ENCODE measurements at regions not wholly inside any gene's neighbourhood (a gene's known extent, or its start where the extent isn't known, plus 50 kb on each side); places are given as distances from the start of the nearest gene placed in this dataset.

DNA sequence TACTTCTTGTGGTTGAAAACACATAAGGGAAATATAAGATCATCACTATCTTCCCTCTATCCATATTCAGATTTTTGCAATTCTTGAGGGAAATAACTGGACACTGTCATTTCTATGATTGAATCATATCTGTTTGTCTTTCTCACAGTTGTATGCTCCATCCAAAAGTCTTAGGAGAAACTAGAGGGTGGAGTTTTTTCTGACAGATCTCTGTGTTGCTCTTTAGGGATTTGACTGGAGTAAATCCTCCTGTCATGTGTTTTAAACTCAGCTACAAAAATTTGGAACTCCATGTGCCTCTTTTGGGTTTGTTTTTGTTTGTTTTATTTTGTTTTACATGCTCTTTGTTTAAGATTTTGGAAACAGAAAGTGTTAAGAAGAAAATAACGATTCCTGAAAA is 136.5 kb downstream of the SPATA18 start:
- no peak overlapping the region for H3K4me3 ChIP-seq (ENCODE audit: low read length)
- no peaks in the 10 kb centered on the region for H4K20me1 ChIP-seq (ENCODE audit: insufficient read depth)
- H3K9me3 ChIP-seq (ENCODE audit: low read length), result no peaks in the 10 kb centered on the region
- no peaks in the 10 kb centered on the region for H3K9me2 ChIP-seq (ENCODE audit: insufficient read depth, low read length)
- H3F3A ChIP-seq (ENCODE audit: insufficient read depth, low read length, poor library complexity, severe bottlenecking), result no peaks in the 10 kb centered on the region
- no peak overlapping the region for H3K27ac ChIP-seq (ENCODE audit: low read length)
- TF ChIP-seq MXI1 (conservative IDR thresholded peaks at IDR 0.05; ENCODE audit: poor library complexity, severe bottlenecking) (no peak), EZH2 (IDR thresholded peaks at IDR 0.05; ENCODE audit: borderline replicate concordance, insufficient read depth, low read length, poor library complexity, severe bottlenecking) (no peak), POLR2AphosphoS5 (IDR thresholded peaks at IDR 0.05) (no peak), TAF1 (IDR thresholded peaks at IDR 0.05; ENCODE audit: low read depth) (no peak), RAD21 (conservative IDR thresholded peaks at IDR 0.05) (no peak), SMC3 (conservative IDR thresholded peaks at IDR 0.05; ENCODE audit: poor library complexity) (no peak), EP300 (conservative IDR thresholded peaks at IDR 0.05; ENCODE audit: poor library complexity, severe bottlenecking) (no peak)
- TF ChIP-seq, protein P1, sequence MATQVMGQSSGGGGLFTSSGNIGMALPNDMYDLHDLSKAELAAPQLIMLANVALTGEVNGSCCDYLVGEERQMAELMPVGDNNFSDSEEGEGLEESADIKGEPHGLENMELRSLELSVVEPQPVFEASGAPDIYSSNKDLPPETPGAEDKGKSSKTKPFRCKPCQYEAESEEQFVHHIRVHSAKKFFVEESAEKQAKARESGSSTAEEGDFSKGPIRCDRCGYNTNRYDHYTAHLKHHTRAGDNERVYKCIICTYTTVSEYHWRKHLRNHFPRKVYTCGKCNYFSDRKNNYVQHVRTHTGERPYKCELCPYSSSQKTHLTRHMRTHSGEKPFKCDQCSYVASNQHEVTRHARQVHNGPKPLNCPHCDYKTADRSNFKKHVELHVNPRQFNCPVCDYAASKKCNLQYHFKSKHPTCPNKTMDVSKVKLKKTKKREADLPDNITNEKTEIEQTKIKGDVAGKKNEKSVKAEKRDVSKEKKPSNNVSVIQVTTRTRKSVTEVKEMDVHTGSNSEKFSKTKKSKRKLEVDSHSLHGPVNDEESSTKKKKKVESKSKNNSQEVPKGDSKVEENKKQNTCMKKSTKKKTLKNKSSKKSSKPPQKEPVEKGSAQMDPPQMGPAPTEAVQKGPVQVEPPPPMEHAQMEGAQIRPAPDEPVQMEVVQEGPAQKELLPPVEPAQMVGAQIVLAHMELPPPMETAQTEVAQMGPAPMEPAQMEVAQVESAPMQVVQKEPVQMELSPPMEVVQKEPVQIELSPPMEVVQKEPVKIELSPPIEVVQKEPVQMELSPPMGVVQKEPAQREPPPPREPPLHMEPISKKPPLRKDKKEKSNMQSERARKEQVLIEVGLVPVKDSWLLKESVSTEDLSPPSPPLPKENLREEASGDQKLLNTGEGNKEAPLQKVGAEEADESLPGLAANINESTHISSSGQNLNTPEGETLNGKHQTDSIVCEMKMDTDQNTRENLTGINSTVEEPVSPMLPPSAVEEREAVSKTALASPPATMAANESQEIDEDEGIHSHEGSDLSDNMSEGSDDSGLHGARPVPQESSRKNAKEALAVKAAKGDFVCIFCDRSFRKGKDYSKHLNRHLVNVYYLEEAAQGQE (IDR thresholded peaks at IDR 0.05; ENCODE audit: borderline replicate concordance), result no peak
- TF ChIP-seq, protein P2, sequence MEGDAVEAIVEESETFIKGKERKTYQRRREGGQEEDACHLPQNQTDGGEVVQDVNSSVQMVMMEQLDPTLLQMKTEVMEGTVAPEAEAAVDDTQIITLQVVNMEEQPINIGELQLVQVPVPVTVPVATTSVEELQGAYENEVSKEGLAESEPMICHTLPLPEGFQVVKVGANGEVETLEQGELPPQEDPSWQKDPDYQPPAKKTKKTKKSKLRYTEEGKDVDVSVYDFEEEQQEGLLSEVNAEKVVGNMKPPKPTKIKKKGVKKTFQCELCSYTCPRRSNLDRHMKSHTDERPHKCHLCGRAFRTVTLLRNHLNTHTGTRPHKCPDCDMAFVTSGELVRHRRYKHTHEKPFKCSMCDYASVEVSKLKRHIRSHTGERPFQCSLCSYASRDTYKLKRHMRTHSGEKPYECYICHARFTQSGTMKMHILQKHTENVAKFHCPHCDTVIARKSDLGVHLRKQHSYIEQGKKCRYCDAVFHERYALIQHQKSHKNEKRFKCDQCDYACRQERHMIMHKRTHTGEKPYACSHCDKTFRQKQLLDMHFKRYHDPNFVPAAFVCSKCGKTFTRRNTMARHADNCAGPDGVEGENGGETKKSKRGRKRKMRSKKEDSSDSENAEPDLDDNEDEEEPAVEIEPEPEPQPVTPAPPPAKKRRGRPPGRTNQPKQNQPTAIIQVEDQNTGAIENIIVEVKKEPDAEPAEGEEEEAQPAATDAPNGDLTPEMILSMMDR (IDR thresholded peaks at IDR 0.05; ENCODE audit: poor library complexity, severe bottlenecking), result no peak
- H2AFZ ChIP-seq (ENCODE audit: low read depth, low read length), result no peak overlapping the region
- H3K9ac ChIP-seq (ENCODE audit: low read length), result no peak overlapping the region
- H3K27me3 ChIP-seq (ENCODE audit: insufficient read depth, low read depth, low read length), result no peaks in the 10 kb centered on the region
- no peaks in the 10 kb centered on the region for H3K36me3 ChIP-seq (ENCODE audit: insufficient read depth, low read length)
- no peak overlapping the region for H3K4me2 ChIP-seq (ENCODE audit: low read length)
- H3K79me2 ChIP-seq (replicated peaks; ENCODE audit: insufficient read depth, low read length), result no peaks in the 10 kb centered on the region

DNA sequence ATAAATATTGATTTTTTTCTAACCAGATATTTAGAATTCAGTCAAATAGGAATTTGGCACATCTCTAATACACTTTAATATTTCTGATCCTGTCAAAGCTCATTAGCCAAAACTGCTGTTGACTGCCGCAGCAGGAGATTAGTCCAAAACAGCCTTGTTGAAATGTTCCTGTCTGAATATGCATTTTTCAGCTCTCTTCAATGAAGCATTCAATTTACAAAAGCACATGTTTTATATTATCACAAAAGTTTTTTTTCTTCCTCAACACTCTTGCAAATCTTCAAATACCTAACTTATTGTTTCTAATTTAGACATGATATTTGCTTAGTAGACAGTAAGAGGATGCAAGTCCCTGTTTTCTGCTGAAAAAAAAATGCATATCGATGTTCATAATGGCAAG is 140.9 kb downstream of the SPATA18 start:
- no peaks in the 10 kb centered on the region for H3K9me3 ChIP-seq (ENCODE audit: low read length)
- no peaks in the 10 kb centered on the region for H3F3A ChIP-seq (ENCODE audit: insufficient read depth, low read length, poor library complexity, severe bottlenecking)
- TF ChIP-seq, protein P1 (IDR thresholded peaks at IDR 0.05; ENCODE audit: borderline replicate concordance), result no peak
- no peak for TF ChIP-seq SMC3 (conservative IDR thresholded peaks at IDR 0.05; ENCODE audit: poor library complexity)
- TF ChIP-seq POLR2AphosphoS5 (IDR thresholded peaks at IDR 0.05), result no peak
- TF ChIP-seq, protein P2 (IDR thresholded peaks at IDR 0.05; ENCODE audit: poor library complexity, severe bottlenecking), result no peak
- TF ChIP-seq TAF1 (IDR thresholded peaks at IDR 0.05; ENCODE audit: low read depth), result no peak
- TF ChIP-seq RAD21 (conservative IDR thresholded peaks at IDR 0.05), result no peak
- no peak for TF ChIP-seq MXI1 (conservative IDR thresholded peaks at IDR 0.05; ENCODE audit: poor library complexity, severe bottlenecking)
- no peak for TF ChIP-seq EZH2 (IDR thresholded peaks at IDR 0.05; ENCODE audit: borderline replicate concordance, insufficient read depth, low read length, poor library complexity, severe bottlenecking)
- no peak for TF ChIP-seq EP300 (conservative IDR thresholded peaks at IDR 0.05; ENCODE audit: poor library complexity, severe bottlenecking)
- H3K36me3 ChIP-seq (ENCODE audit: insufficient read depth, low read length), result no peaks in the 10 kb centered on the region
- H3K79me2 ChIP-seq (replicated peaks; ENCODE audit: insufficient read depth, low read length), result no peaks in the 10 kb centered on the region
- no peak overlapping the region for H3K27ac ChIP-seq (ENCODE audit: low read length)
- no peaks in the 10 kb centered on the region for H3K9me2 ChIP-seq (ENCODE audit: insufficient read depth, low read length)
- H3K4me2 ChIP-seq (ENCODE audit: low read length), result no peak overlapping the region
- no peak overlapping the region for H3K4me3 ChIP-seq (ENCODE audit: low read length)
- no peak overlapping the region for H3K9ac ChIP-seq (ENCODE audit: low read length)
- H2AFZ ChIP-seq (ENCODE audit: low read depth, low read length), result no peak overlapping the region
- H4K20me1 ChIP-seq (ENCODE audit: insufficient read depth), result no peaks in the 10 kb centered on the region
- H3K27me3 ChIP-seq (ENCODE audit: insufficient read depth, low read depth, low read length), result no peaks in the 10 kb centered on the region

Measured in neural cell (in vitro differentiated cells).